ENCODE measurements at regions not wholly inside any gene's neighbourhood (a gene's known extent, or its start where the extent isn't known, plus 50 kb on each side); places are given as distances from the start of the nearest gene placed in this dataset.

GRCh38 chr2:203789618-203790017, 78.0 kb upstream of the CTLA4 start:
- no peak for DNase-seq (ENCODE audit: low spot score)

DNA sequence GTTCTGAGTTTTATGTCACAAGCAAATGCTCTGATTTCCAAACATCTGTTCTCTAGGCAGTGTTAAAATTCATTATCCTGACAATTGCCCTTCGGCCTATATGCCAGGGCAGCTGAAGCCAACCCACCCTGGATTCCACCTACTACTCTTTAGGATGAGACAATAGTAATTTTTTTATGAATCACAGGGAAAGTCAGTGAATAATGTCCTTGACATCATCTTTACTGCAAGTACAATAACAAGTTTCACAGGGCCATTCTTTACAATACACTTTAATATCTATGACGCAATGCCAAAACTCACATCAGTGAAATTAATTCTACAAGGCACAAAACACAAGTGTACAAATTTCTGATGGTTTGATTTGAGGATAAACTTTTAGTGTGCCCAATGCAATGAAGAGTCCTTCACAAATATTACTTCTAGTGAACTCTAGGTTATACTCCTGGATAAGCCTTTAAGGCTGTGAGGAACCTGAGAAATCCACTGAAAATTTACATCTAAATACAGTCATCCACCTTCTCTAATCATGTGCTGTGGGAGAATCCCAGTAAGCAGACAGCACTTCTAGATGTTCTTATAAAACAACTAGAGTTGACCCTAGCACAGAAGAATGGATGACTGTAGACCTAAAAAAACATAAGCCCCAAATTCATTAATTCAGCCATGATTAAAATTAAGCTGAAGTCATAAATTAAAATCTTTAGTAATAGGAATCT, 77.3 kb upstream of the CTLA4 start:
- DNase-seq (ENCODE audit: low spot score): no peak

DNA sequence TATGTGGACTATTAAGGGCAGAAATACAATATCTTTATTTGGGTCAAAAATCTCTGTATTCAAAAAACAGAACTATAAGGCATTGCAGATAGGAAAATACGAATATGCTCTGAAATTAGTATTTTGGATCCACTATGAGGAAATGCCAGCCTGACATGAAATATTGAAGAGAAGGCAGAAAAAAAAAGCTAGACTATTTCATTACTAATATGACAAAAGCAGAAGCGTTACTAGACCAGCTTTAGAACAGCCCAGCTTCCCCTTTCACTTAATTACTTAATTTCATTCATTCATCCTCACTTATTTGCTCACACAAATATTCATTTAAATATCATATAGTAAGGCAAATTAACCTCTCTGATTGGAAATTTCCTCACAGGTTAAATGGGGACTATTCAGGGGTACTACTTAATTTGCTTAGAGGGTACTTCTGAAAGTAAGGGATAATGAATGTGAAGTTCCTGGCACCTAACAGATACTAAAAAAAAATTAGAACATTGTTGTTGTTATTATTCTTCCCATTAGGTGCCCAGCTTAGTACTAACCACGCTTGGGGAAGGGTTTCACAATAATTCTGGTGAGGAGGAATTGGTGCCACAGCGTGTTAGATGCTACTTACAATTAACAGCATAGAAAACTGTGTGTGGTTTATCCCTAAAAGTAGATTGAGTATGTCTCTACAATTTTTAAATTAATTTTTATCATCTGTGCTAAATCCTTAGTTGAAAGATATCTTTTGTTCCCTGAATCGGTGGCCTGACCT, 71.1 kb upstream of the CTLA4 start:
- no peak for DNase-seq (ENCODE audit: low spot score)

DNA sequence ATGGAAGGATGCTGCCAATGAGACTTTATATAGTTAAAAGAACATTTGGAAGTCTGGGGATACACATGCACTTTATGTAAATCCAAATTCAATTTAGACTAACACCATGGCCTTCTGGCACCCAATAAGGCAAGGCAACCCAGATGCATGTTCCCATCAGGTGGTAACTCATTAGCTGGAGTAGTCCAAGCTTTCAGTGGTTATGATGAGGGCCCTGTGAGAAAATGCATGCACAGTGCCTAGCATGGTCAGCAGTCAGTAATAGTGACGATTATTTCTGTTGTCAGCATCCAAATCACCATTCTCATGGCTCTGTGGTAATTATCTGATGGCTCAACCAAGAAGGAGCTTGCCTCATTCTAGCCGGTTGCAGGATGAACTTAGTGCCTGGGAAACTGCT, 70.3 kb upstream of the CTLA4 start:
- DNase-seq (ENCODE audit: low spot score): no peak

DNA sequence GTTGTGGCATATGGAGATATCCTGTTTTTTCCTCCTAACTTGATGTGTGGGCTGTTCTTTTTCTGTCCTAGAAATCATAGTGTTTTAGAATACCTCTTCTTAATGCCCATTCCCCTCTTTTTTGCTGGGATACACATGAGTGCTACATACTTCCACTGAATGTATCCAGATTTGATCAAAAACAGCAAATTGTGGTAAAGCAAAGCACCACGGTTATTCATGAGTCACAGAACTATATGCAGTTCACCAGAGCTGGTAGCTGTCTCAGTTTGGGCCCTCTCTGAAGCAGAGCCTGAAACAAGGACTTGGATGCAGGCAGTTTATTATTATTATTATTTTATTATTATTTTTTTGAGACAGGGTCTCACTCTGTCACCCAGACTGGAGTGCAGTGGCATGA, 69.9 kb upstream of the CTLA4 start:
- DNase-seq (ENCODE audit: low spot score): no peak

DNA sequence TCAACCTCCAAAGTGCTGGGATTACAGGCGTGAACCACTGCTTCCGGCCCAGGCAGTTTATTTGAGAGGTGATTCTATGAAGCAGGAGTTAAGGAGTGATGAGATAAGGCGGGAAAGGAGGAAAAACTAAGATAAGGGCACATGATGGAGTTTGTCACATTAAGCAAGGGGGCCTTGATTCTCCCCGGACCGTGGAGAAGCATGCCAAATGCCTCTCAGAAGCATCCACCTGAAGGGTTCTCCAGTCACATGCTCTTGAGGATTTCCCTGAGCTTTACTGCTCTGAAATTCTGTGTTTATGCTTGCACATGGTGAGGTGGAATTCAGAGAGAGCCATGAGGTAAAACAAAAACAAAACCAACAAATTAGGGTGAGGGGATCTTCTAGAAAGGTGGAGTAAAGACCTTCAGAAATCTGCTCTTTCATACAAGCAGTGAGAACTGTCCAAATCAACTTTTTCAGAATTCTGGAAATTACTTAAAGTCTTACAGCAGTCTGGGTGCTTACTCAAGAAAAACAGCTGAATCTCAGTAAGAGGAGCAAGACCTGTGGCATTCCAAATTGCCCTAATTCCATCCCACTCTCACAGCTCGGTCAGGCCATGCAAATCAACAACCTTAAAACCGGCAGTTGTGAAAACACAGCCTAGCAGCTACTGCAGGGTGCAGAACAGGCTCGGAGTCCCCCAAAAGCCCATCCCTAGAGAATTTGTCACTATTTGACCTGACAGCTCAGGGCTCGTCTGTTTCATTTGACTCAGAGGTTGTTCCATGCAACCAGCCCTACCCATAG, 69.1 kb upstream of the CTLA4 start:
- DNase-seq (ENCODE audit: low spot score): no peak

DNA sequence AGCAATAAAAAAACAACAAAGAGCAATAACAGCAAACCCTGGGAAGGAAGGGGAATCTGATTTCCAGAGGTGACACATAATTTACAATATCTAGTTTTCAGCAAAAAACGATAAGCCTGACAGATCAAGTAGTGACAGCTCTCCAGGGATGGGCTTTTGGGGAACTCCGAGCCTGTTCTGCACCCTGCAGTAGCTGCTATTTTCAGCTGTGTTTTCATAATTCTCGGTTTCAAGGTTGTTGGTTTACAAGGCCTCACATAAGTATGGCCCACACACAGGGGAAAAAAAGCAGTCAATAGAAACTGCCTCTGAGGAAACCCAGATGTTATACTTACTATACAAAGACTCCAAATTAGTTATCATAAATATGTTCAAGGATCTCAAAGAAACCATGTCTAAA, 67.7 kb upstream of the CTLA4 start:
- no peak for DNase-seq (ENCODE audit: low spot score)

- DNase-seq (ENCODE audit: low spot score): no peak
Observed at GRCh38 chr2:203800783-203801182, 66.8 kb upstream of the CTLA4 start.

DNA sequence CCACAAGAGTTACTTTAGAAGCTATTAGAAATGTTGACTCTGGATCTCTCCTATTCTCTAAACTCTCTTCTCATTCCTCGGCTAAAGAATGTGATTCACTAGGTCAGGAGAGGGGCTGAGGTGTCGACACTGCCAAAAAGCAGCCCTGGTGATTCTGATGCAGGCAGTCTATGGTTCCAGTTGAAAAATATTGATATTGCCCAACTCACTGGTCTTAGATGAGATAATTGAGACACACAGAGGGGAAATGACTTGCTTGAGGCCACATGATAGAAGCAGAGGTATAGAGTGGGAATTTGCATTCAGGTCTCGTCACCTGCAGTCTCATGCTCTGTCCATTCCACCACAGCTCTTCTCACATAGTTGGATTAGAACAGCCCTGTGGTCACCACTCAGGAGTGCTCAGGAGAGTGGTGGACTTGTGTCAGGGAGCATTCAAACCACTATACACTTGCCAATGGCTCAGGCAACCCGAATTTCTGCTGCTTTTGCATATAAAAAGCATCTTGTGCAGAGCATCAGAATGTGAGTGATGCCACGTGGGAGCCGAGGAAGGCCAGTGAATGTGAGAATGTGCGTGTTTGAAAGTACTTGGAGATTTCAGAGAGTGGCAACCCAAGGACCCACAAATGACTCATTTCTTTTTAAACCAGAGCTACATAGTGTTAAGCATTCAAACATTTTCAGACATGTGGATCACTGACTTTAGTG, 65.1 kb upstream of the CTLA4 start:
- DNase-seq (ENCODE audit: low spot score): no peak

- no peak for DNase-seq (ENCODE audit: low spot score)
Observed at GRCh38 chr2:203803053-203803429, 64.5 kb upstream of the CTLA4 start.

DNA sequence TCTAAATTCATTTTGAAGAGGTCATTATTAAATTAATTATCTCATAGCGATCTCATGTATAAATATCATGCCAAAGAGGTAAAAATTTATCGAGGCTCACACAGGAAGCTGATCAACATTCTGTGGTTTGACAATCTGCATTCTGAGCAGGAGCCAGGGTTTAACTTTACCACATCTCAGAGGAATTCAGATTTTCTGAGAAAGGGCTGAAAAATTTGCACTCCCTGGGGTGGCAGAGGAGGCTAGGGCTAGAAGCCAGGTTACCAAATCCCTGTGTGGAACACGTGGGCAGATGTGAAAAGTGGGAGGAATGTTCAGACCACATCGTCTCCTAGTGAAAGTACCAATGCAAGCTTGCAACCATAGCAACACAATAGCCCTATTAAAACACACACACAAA, 63.5 kb upstream of the CTLA4 start:
- DNase-seq (ENCODE audit: low spot score): no peak

DNA sequence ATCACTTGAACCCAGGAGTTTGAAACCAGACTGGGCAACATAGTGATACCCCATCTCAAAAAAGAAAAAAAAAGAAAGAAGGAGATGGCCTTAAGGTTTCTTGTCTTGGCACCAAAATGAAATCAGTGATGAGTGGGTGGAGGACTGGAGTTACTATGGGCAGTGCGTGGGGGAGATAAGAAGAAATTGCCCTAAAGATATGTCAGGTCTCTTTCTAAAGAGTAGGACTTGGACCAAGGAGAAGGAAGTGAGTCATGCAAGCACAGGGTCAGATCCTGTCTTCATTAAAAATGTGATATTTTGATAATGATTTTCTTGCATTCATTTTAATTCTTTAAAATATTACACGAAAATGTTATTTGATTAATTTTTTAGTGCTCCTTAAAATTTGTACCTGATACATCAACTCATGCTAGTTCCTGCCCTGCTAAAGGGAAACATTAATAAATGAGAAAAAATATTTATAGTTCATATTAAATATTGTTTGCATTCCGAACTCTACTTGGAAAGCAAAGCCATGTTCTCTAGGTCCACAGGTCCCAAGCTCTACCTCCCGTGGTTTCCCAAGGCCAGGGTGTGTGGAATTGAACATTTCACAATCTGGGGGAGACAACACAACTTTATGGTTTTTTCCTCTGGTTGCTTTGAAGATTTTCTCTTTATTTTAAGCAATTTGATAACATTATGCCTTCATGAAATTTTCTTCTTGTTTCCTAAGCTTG, 62.6 kb upstream of the CTLA4 start:
- no peak for DNase-seq (ENCODE audit: low spot score)

DNA sequence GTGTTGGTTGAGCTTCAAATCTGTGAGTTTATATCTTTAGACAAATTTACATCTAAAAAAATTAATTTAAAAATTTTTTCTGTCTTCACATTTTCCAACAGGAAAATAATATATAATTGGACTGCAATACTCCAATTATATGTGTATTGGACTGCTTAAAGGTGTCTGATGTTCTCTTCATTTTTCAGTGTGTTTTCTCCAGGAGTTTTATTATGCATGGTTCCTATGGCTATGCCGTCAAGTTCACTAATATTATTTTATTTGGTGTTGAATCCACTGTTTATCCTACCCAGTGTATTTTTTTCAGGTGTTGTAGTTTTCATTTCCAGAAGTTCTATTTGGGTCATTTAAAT, 62.1 kb upstream of the CTLA4 start:
- no peak for DNase-seq (ENCODE audit: low spot score)

GRCh38 chr2:203806761-203807160, 60.8 kb upstream of the CTLA4 start:
- DNase-seq (ENCODE audit: low spot score): no peak

DNA sequence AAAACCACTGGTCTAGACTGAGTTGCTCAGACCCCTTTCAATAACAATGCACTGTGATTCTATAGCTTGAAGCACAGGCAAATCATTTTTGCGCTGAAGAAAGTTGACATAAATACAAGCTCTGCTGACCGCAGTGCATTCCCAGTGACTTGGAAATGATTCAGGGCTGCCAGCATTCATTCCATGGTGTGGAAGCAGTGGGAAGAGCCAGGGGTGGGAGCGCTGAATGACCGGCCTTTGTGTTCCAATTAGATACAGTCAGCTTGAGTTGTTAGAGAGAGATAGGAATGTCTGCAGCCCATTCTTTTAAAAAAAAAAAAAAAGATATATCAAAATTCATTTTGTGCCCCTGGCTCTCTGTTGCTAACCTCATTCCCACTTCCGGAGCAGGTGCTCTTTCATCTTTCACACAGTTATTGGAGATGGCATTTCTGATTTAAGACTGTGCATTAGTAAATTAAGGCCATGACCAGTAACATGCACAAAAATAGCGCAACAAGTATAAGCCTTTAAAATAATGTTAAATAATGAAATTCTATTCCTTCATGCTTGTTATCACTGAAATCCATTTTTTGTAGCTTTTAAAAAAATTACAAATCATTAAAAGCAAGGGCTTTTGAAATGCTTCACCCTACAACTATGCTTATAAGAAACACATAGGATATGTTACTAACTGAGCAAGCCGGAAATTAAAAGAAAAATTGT, 59.4 kb upstream of the CTLA4 start:
- DNase-seq (ENCODE audit: low spot score): no peak

DNA sequence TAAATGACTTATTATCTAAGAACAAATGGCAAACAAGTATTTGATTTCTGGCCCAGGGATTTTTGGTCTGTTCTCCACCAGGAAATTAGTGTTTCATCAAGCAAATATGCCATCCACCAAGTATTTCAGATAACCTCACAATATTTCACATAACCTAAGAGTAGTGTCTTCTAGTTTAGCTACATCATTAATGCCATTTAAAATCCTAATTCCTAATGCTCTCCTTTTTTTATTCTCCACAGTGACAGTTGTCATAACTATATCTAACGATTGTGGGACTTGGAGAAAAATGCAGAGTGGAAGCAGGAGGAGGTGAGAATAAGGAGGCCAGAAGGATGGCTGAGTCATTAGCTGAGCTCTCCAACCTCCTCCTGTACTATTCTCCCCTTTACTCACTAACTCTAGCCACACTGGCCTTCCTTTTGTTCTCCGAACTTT, 58.5 kb upstream of the CTLA4 start:
- no peak for DNase-seq (ENCODE audit: low spot score)

DNA sequence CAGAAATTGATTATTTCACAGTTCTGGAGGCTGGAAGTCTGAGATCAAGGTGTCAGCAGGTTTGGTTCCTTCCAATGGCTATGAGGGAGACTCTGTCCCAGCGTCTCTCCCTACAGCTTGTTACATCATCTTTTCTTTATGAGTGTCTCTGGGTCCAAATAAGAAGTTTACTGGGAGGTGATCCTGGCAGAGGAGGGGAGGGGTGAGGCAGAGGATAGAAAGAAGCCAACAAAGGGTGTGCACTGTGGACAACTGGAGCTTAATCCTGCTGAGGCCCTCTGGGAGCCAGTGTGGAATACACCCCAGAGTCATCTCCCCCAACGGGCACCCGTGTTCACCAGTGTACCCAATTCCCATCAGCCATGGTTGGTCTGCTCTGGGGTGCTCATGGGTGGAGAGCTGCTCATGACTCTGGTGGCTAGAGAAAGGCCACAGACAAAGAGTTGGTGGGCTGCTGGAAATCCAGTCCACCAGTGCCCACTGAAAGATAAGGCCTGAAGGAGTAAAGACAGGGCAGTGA, 57.5 kb upstream of the CTLA4 start:
- no peak for DNase-seq (ENCODE audit: low spot score)

- no peak for DNase-seq (ENCODE audit: low spot score)
Observed at GRCh38 chr2:203811491-203812221, 55.9 kb upstream of the CTLA4 start.

GRCh38 chr2:203812294-203813221, 55.0 kb upstream of the CTLA4 start:
- no peak for DNase-seq (ENCODE audit: low spot score)
